GM23248 (cell line): ENCODE measurements at regions not wholly inside any gene's neighbourhood (a gene's known extent, or its start where the extent isn't known, plus 50 kb on each side); places are given as distances from the start of the nearest gene placed in this dataset.

Source experiments
- EZH2 ChIP-seq: fragments of 200-600 bp; sonication (generic); IDR thresholded peaks from 2 replicates; pipeline ENCODE4 v1.6.1; 2018; ENCODE audit warnings: antibody characterized with exemption, mild to moderate bottlenecking; ENCODE audit not compliant: insufficient read depth, poor library complexity, severe bottlenecking
- EZH2phosphoT487 ChIP-seq: fragments of 200-600 bp; sonication (generic); IDR thresholded peaks from 2 replicates; pipeline ENCODE4 v1.6.1; 2018; ENCODE audit warnings: antibody characterized with exemption, moderate library complexity, mild to moderate bottlenecking, low read depth; ENCODE audit not compliant: insufficient read depth

DNA sequence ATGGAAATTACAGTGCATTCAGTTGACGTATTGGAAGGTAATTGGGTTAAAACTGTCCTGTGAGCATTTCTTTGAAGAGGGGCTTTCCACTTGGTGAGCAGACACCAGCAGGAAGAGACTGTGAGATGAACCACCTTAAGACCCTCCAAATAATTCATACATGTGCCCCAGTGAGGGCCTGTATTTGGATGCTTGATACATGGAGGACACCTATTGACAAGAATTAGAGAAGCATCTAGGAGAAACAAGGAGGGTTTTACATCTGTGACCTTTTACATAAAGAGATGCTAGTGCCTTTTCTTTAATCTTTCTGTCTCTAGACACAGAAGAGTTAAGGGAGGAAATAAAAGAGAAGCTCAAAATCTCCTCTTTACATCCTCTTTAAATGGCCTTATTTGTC, 1115.3 kb upstream of the IGFBP7 start:
- TF ChIP-seq EZH2 = no peak
- no peak for TF ChIP-seq EZH2phosphoT487
